SK-N-SH (cell line): ENCODE measurements at regions not wholly inside any gene's neighbourhood (a gene's known extent, or its start where the extent isn't known, plus 50 kb on each side); places are given as distances from the start of the nearest gene placed in this dataset.

ENCODE experiments used
- EZH2phosphoT487 ChIP-seq: fragments of 200-600 bp; sonication (generic); IDR thresholded peaks from 2 replicates; pipeline ENCODE4 v1.6.1; 2017; ENCODE audit warnings: low read depth, mixed run types, mild to moderate bottlenecking, antibody characterized with exemption, moderate library complexity, borderline replicate concordance
- TEAD4 ChIP-seq: IDR thresholded peaks from 2 replicates; pipeline ENCODE4 v1.4.0; 2012; ENCODE audit warnings: mild to moderate bottlenecking, borderline replicate concordance; ENCODE audit not compliant: insufficient read depth
- TF ChIP-seq, protein P1 (sequence below): IDR thresholded peaks from 2 replicates; pipeline ENCODE4 v1.6.1; 2012; ENCODE audit warnings: mild to moderate bottlenecking, low read depth, low read length, moderate library complexity

DNA sequence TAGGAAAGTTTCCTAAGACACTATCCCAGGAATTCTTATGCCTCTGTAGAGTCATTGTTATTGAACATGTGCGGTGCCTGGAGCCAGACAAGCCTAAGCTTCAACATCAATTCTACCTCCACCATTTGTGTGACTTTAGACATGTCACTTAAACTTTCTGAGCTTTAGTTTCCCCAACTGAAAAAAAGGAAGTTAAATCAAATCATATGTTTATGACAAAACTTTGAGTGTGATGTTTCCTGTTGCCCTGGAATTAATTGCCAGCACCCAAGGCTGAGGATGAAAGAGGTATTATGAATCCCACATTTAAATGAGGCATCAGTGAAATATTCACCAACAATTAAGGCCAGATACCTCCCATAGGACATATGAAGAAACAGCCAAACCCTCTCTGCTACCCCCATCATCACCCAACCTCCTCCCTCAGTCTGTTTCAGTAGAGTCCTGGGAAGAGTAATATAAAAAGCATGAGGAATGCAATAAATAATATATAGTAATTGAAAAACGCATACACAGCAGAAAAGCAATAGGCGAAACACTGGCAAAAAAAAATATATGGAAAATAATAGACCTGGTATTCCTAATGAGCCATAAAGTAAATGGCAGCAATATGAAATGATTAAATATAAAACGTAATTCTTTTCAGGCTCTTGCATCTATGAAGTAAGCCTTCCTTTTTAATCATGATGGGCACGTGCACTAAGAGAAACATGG, 182.0 kb upstream of the DCN start:
- TF ChIP-seq TEAD4 (no peak), EZH2phosphoT487 (no peak)
- TF ChIP-seq, protein P1, sequence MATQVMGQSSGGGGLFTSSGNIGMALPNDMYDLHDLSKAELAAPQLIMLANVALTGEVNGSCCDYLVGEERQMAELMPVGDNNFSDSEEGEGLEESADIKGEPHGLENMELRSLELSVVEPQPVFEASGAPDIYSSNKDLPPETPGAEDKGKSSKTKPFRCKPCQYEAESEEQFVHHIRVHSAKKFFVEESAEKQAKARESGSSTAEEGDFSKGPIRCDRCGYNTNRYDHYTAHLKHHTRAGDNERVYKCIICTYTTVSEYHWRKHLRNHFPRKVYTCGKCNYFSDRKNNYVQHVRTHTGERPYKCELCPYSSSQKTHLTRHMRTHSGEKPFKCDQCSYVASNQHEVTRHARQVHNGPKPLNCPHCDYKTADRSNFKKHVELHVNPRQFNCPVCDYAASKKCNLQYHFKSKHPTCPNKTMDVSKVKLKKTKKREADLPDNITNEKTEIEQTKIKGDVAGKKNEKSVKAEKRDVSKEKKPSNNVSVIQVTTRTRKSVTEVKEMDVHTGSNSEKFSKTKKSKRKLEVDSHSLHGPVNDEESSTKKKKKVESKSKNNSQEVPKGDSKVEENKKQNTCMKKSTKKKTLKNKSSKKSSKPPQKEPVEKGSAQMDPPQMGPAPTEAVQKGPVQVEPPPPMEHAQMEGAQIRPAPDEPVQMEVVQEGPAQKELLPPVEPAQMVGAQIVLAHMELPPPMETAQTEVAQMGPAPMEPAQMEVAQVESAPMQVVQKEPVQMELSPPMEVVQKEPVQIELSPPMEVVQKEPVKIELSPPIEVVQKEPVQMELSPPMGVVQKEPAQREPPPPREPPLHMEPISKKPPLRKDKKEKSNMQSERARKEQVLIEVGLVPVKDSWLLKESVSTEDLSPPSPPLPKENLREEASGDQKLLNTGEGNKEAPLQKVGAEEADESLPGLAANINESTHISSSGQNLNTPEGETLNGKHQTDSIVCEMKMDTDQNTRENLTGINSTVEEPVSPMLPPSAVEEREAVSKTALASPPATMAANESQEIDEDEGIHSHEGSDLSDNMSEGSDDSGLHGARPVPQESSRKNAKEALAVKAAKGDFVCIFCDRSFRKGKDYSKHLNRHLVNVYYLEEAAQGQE: no peak
